T47D (cell line): ENCODE measurements at regions not wholly inside any gene's neighbourhood (a gene's known extent, or its start where the extent isn't known, plus 50 kb on each side); places are given as distances from the start of the nearest gene placed in this dataset.
"Not testable (repeated sequence)": the region's sequence is repeated elsewhere in the genome, so short reads cannot be mapped to it uniquely, and the experiment has no call there.

Experiments used
- DNase-seq, 2 experiments: peaks; one replicate each; pipeline versions ENCODE4 v3.0.0 to v3.0.0-alpha.2; 2011 to 2012; ENCODE audit warnings: low read depth in 1 of 2, low spot score in 1 of 2
- JUND ChIP-seq: IDR thresholded peaks from 2 replicates; pipeline ENCODE4 v1.6.1; 2012; ENCODE audit warnings: low read depth
- in situ Hi-C: cut with HindIII; loops from 2 replicates; pipeline ENCODE4 v1.10.0; 2016; ENCODE audit warnings: low sequenced_read_pairs, low pct_unique_long_range_greater_than_20kb

DNA sequence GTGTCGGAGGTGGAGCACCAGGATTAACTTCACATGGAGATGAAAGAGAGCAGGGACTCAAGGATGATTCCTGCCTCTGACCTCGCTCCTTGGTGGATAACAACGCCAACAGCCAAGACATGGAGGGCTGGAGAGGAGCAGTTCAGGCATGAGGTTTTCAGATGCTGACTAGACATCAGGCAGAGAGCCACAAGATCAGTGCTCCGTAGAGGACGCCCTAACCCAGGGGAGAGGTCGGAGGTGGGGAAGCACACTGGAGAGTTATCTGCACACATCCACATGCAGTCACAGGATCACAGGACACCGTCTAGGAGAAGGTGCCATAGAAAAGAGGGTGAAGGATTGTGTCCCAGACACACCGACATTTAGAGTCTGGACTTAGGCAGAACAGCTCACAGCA lies 344.3 kb downstream of the EIPR1 start:
- no peak for TF ChIP-seq JUND
- DNase-seq = no peak
- in situ Hi-C loops = no loop called here

DNA sequence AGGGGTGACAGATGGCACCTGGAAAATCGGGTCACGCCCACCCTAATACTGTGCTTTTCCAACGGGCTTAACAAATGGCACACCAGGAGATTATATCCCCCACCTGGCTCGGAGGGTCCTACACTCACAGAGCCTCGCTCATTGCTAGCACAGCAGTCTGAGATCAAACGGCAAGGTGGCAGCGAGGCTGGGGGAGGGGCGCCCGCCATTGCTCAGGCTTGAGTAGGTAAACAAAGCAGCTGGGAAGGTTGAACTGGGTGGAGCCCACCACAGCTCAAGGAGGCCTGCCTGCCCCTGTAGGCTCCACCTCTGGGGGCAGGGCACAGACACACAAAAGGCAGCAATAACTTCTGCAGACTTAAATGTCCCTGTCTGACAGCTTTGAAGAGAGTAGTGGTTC lies 346.8 kb downstream of the EIPR1 start:
- DNase-seq, in situ Hi-C loops: not testable (repeated sequence)

DNA sequence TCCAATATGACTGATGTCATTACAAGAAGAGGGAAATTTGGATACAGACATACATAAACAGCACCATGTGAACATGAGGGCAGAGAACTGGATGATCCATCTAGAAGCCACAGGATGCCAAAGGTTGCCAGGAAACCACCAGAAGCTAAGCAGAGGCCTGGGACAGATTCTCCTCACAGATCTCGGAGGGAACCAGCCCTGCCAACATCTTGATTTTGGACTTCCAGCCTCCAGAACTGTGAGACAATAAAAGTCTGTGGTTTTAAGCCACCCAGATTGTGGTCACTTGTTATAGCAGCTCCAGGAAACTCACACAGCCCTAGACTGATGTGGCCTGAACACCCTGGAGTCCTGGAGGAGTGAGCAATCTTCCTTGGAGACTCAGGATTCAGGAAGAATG lies 351.6 kb downstream of the EIPR1 start:
- in situ Hi-C loops = no loop called here
- no peak for DNase-seq
- no peak for TF ChIP-seq JUND

DNA sequence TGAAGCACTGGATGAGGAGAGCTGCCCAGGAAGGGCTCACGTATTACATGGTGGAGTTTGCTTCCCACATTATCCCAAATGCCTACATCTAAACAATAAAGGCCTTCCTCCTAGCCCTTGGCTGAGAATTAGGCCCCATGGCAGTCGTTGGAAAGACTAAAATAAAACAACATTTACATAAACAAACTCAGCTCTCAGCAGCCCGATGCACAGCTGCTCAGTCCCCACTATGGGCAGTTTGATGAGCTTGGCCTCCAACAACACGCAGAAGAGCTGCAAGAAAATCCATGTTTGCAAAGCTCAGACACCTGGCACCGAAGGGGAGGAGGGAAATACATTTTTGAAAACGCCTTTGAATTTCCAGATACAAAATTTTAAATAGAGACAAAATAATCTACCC lies 352.4 kb downstream of the EIPR1 start:
- no peak for DNase-seq
- in situ Hi-C loops = no loop called here
- no peak for TF ChIP-seq JUND

DNA sequence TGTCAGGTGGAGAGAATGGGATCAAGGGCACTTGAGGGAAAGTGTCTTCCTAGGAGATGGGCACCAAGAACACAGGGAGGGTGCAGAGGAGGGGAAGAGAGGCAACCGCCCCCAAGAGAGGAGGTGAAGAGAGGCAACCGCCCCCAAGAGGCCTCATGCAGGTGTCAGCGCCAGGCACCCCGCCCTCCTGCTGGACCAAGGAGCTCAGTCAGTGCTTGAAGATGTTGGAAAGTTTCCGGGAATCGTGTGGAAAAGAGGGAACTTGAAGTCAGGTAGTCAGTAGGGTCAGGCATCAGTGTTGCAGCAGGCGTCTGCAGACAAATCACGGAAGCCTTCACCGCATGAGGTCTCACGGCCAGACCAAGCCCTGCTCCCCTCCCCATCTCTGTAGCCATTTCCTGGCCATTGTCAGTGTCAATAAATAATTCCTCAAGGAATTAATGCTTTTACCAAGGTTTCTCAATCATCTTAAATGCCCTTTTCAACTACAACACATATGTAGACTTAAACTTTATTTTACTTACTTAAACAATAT lies 353.1 kb downstream of the EIPR1 start:
- in situ Hi-C loops = no loop called here
- no peak for TF ChIP-seq JUND
- DNase-seq = no peak

DNA sequence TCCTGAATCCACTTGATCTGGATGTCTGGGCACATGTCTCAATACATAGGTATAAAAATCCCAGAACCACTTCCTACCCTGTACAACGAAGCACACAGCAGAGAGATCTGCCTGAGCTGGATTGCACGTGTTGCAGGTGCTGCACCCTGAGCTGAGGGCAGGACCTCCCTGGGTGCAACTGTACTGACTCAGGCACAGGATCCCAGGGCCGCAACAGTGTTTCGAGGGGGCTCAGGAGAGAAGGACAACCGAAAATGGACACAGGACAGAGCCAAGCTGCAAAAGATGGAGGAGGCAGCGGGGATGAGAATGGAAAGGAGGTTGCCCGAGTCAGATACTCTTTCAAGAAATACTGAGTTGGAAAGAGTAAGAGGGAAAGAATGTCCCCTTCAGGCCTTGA lies 354.1 kb downstream of the EIPR1 start:
- TF ChIP-seq JUND = no peak
- DNase-seq = no peak

DNA sequence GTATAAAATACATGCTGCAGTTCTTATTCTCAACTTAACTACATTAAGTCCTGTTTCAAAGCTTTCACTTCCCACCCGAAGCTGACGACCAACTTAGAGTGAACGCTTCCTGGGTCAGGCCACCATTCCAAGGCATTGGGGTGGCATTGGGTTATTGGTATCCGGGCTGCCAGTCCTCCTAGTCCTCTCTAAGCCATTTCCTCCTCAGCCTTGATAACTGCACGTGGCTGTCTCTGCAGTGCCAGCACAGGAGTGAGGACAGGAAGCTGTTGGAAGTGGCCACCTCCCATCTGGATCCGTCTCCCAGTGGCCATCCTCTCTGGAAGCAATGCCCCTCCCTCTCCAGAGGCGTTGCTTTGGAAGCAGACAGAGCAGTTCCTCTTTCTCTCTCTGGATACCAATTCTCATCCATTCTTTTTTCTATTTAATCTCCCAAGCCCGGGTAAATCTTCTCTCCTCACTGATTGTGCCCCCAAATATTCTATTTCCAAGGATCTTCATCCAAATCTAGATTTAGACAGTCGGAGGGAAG lies 354.7 kb downstream of the EIPR1 start:
- no peak for TF ChIP-seq JUND
- in situ Hi-C loops = no loop called here
- DNase-seq = no peak

More for the DNA sequence above, 354.1 kb downstream of the EIPR1 start:
- in situ Hi-C loops = no loop called here

DNA sequence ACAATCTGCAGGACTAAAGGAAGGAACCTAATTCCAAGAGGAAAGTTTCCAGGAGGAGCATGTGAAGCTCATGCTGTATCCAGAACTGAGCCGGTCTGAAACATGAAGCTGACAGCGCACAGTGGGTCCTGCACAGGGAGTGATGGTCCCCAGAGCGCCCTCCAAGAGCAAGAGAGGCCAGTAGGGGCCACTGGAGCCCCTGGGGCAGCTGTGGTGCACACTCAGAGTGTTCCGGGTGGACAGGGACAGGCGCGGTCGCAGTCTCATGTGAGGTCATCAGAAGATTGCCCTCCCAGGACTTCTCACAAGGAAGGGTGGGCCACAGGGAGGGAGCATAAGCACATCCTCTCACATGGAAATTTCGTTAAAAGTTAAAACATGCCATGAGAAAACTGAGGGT lies 355.9 kb downstream of the EIPR1 start:
- no peak for TF ChIP-seq JUND
- in situ Hi-C loops = no loop called here
- no peak for DNase-seq

DNA sequence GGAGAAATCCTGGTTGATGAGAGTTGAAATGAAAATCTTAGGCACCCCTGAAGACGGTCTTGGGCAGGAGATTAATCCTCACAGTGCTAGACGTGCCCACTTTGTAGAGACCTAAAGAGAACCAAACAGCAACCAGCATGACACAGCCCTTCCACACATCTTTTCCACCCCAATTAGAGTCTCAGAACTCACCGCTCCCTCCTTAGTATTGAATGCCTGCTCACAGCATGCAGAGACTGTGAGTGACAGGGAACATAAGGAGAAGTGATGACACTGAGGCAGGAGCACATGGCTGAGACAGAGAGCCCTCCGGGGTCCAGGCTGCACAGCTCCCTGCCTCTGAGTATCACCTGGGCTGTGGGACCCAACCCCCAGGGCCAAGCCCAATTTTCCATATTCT lies 367.6 kb downstream of the EIPR1 start:
- no peak for DNase-seq
- TF ChIP-seq JUND = no peak
- in situ Hi-C loops = no loop called here

DNA sequence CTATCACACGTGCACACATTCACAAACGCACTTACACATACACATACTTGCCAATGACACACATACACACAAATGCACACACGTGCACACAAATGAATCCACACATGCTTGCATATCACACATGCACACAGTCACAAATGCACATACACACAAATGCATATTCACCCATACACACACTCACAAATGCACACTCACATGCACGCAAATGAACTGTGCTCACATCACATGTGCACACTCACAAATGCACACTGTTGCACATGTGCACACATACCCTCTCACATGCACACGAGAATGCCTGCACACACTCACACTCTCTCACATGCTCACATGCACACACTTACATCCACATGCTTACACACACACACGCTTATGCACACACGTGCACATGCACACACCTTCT lies 368.1 kb downstream of the EIPR1 start:
- TF ChIP-seq JUND = no peak
- DNase-seq = no peak
- in situ Hi-C loops = no loop called here

DNA sequence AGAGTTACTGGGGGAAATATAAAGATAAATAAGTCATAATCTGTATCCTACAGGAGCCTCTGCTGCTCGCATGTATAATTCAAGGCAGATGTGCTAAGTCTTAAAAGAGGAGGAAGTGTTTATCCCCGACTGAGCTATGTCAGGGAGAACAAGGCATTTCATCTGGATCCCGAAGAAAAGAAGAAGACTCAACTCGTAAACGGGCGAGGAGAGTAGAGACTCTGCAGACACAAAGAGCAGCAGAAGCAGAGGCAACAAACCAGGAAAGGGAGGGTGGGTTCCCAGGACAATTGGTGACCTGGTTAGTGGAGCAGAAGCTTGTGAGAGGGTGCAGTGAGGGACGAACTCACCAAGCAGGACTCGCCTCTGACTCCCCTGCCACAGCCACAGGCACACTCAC lies 368.6 kb downstream of the EIPR1 start:
- in situ Hi-C loops = no loop called here
- no peak for DNase-seq
- TF ChIP-seq JUND = no peak

DNA sequence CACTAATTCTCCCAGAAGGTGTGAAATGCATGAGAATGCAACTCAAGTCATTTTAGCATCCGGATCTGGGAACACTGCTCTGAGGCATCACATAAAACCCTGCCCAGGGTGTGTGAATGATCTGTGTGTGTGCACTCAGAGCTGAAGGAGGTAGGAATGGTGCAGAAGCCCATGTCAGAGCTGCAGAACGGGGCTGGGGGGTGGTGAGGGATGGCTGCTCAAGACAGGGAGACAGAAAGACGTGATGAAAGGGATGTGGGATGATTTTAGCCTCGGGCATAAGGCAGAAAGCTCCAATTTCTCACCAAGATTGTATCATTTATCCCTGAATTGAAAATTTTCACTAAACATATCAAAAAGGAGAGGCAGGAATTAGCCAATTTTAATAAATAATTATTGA lies 369.1 kb downstream of the EIPR1 start:
- no peak for DNase-seq
- TF ChIP-seq JUND = no peak
- in situ Hi-C loops = no loop called here

DNA sequence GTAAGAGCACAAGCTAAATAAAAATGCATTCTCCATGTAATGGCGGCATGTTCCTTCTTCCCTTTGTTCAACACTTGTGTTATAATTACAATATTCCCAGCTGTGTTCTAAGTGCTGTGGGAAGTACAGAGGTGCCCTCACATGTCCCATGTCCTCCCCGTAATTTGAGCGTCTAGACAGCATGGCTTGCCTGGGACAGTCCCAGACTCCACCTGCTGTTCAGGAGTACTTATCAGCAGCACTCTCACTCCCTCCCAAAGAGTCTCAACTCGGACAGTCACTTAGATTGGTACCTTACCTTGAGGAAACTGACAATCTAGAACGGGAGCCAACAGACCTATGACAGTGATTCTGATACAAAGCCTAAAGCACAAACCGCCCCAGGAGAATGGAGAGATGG lies 370.5 kb downstream of the EIPR1 start:
- no peak for DNase-seq
- no peak for TF ChIP-seq JUND
- in situ Hi-C loops = no loop called here

DNA sequence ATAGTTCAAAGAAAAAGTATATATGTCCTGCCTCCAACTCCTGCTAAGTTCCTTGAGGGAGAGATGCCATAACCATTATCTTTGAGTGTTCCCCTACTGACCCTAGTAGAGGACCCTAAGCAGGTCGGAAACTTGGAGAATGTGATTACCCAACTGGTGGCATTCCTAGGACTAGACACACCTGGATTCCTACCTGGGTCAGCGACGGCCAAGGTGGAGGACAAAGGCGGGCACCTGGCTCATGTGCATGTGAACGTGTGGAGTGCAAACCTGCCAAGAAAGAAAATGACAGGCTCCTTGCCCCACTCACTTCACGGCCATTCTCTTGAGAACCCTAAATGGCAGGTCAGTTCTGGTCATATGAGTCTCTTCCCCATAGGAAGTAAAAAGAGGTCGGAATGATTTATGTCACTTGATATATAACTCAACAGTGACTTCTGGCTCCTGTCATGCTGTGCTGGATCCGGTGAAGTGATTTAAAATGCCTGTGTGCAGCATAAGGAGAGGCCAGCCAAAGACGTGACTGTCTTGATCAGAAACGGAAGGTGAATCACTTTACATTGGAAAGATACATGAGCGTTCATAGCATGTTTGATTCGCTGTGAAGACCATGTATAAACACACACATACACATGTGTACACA lies 371.6 kb downstream of the EIPR1 start:
- in situ Hi-C loops = no loop called here
- TF ChIP-seq JUND = no peak
- no peak for DNase-seq
